PC-9 (cell line): ENCODE measurements at regions not wholly inside any gene's neighbourhood (a gene's known extent, or its start where the extent isn't known, plus 50 kb on each side); places are given as distances from the start of the nearest gene placed in this dataset.

Experiments used
- EZH2 ChIP-seq: fragments of 200-600 bp; sonication (generic); IDR thresholded peaks from 2 replicates; pipeline ENCODE4 v1.8.0; 2017; ENCODE audit warnings: antibody characterized with exemption, low read depth
- TF ChIP-seq, protein P1 (sequence below): fragments of 200-600 bp; sonication (generic); conservative IDR thresholded peaks from 2 replicates; pipeline ENCODE4 v1.6.1; 2017; ENCODE audit warnings: mixed run types, antibody characterized with exemption, mild to moderate bottlenecking, moderate library complexity

DNA sequence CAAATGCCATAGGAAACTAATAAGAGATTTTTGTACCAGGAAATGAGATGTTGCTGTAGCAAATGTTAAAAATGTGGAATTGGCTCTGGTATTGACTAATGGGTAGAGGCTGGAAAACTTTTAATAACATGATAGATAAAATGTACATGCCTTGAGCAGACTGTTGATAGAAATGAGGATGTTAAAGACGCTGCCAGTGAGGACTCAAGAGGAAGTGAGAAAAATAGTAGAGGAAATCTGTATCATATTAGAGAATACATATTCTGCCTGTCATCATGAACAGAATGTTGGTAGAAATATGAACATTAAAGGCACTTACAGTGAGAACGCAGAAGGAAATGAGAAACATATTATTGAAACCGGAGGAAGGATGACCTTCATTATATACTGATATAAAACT is 577.2 kb upstream of the HTR2C start:
- TF ChIP-seq, protein P1, sequence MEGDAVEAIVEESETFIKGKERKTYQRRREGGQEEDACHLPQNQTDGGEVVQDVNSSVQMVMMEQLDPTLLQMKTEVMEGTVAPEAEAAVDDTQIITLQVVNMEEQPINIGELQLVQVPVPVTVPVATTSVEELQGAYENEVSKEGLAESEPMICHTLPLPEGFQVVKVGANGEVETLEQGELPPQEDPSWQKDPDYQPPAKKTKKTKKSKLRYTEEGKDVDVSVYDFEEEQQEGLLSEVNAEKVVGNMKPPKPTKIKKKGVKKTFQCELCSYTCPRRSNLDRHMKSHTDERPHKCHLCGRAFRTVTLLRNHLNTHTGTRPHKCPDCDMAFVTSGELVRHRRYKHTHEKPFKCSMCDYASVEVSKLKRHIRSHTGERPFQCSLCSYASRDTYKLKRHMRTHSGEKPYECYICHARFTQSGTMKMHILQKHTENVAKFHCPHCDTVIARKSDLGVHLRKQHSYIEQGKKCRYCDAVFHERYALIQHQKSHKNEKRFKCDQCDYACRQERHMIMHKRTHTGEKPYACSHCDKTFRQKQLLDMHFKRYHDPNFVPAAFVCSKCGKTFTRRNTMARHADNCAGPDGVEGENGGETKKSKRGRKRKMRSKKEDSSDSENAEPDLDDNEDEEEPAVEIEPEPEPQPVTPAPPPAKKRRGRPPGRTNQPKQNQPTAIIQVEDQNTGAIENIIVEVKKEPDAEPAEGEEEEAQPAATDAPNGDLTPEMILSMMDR = no peak
- no peak for TF ChIP-seq EZH2
